VCaP (cell line): ENCODE measurements at regions not wholly inside any gene's neighbourhood (a gene's known extent, or its start where the extent isn't known, plus 50 kb on each side); places are given as distances from the start of the nearest gene placed in this dataset.

Experiments
- H3K27ac ChIP-seq: fragments of 450-650 bp; 2 replicates; pipeline ENCODE4 v1.5.1; 2017
- TF ChIP-seq, protein P1 (sequence below): fragments of 450-650 bp; conservative IDR thresholded peaks from 2 replicates; pipeline ENCODE4 v1.5.1; 2017; ENCODE audit warnings: mild to moderate bottlenecking, moderate library complexity

DNA sequence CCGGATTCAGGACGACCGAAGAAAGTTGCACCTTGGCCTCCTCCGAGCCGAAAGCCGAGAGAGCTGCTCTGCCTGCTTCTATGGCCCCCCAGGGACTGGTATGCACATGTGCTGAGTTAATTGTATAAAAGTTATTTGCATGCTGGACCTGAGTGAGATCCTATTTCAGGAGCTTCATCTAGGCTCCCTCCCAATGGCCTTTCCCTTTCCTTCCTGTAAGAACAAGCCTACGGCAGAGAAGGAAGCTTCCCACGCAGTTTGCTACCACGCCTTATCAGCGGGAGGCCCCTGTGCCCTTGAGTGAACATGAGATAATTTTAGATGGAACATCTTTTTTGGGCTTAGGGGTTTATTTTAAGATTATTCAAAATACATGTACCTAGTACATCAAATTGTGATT lies 65.9 kb downstream of the RIN2 start:
- TF ChIP-seq, protein P1, sequence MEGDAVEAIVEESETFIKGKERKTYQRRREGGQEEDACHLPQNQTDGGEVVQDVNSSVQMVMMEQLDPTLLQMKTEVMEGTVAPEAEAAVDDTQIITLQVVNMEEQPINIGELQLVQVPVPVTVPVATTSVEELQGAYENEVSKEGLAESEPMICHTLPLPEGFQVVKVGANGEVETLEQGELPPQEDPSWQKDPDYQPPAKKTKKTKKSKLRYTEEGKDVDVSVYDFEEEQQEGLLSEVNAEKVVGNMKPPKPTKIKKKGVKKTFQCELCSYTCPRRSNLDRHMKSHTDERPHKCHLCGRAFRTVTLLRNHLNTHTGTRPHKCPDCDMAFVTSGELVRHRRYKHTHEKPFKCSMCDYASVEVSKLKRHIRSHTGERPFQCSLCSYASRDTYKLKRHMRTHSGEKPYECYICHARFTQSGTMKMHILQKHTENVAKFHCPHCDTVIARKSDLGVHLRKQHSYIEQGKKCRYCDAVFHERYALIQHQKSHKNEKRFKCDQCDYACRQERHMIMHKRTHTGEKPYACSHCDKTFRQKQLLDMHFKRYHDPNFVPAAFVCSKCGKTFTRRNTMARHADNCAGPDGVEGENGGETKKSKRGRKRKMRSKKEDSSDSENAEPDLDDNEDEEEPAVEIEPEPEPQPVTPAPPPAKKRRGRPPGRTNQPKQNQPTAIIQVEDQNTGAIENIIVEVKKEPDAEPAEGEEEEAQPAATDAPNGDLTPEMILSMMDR: no peak
- no peak overlapping the region for H3K27ac ChIP-seq

DNA sequence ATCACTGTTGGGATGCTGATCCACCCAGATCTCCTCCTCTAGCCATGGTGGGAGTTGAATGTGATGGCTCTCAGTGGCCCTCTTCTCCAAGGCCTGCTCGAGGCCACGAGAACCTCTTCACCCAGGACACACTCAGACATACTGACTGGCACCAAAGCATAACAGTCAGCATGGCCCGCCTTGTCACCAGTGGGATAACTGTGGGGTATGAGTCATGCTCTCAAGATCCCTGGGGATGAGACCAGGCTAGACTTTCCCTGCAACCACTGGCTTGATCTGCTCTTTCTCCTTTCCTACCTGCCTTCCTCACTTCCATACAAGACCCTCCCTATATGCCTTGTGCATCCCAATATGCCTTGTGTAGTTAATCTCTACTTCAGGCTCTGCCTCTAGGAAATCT lies 66.8 kb downstream of the RIN2 start:
- H3K27ac ChIP-seq: no peak overlapping the region
- TF ChIP-seq, protein P1: no peak

DNA sequence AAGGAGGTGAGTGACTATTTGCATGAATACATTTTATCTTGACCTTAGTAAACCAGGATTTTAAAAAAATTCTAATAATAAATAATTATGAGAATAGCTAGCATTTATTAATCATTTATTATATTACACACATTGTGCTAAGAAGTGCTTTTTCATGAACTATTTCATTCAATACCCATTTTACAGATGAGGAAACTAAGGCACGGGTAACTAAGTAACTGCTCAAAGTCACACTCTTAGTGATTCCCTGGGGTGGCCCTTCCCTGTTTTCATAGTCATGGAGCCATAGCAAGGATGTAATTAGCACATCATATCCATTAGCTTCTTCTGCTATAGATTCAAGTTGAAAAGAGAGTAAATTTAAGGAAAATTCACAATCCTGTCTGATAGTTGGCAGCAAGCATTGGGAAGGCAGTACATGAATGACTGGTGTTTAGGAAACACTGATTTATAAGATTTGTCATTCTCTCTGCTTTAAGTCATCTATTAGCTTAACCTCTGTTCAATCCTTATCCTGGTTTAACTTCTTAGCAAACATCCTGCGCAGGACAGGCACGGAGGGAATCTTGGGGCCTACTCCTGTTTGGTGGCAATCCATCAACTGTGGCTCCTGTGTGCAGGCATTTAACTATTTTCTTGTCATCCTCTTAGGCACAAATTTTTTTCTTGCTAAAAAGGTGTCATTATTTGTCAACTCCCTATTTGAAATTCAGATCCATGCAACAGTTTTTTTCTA lies 68.3 kb downstream of the RIN2 start:
- no peak overlapping the region for H3K27ac ChIP-seq
- TF ChIP-seq, protein P1: no peak

DNA sequence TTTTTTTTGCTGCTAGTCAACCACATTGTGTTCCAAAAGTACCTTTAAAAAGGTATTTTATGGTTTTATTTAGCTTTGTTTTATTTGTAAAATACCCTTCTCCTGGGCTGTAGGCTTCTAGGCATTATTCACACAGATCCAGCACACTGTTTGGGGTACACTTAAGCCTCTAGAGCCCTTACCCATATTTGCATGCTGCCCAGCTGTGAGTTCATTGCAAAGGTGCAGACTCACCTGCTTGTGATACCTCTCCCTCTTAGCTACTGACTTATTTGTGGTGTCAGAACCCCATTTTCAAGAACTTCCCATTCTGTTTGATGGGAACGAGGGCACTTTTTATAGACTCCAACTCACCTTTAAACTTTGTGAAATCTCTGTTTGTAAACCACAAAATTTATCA lies 69.8 kb downstream of the RIN2 start:
- H3K27ac ChIP-seq: no peak overlapping the region
- TF ChIP-seq, protein P1: no peak

GRCh38 chr20:19828232-19828631 lies 70.2 kb downstream of the RIN2 start:
- no peak overlapping the region for H3K27ac ChIP-seq
- TF ChIP-seq, protein P1: no peak; the same call in 1 of the 2 replicates

DNA sequence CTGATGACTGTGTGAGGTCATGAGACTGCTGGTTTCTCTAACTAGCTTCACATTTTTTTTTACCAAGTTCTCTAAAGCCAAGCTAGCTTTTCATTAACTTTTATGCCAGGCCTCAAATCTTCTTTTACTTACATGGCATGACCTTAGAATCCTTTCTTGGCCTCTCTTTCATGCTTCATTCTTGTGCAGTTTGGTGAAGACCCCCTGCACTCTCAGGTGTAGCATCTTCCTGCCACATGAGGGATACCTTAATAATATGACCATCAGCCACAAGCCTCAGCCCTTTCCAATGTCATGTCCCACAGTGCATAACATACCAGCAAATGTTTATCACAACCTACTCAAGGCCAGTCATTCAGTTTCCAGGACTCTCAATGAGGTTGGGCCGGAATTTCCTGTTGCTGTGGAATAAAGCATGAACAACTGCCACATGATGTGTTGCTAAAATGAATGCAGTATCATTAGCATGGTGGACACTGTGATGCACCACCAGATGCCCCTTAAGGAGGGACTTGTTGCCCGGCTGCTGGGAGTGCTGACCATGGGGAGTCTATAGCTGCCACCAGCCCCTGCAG lies 72.2 kb downstream of the RIN2 start:
- TF ChIP-seq, protein P1: no peak
- no peak overlapping the region for H3K27ac ChIP-seq

GRCh38 chr20:19832875-19833274 lies 74.8 kb downstream of the RIN2 start:
- no peak overlapping the region for H3K27ac ChIP-seq
- TF ChIP-seq, protein P1: no peak
